GM12878 (cell line): ENCODE measurements at regions not wholly inside any gene's neighbourhood (a gene's known extent, or its start where the extent isn't known, plus 50 kb on each side); places are given as distances from the start of the nearest gene placed in this dataset.

ENCODE experiments used
- BCL3 ChIP-seq: IDR thresholded peaks from 2 replicates; pipeline ENCODE4 v1.6.1; 2011; ENCODE audit warnings: borderline replicate concordance, low read depth, mild to moderate bottlenecking, moderate library complexity, low read length; ENCODE audit not compliant: insufficient read depth, poor library complexity, severe bottlenecking
- CBX3 ChIP-seq: fragments of 200-600 bp; sonication (generic); IDR thresholded peaks from 2 replicates; pipeline ENCODE4 v1.6.1; 2016; ENCODE audit warnings: low read depth, borderline replicate concordance
- CBX5 ChIP-seq: sonication (generic); IDR thresholded peaks from 2 replicates; pipeline ENCODE4 v1.6.1; 2016; ENCODE audit warnings: low read depth, moderate library complexity, mild to moderate bottlenecking, inconsistent platforms
- CHD1 ChIP-seq: IDR thresholded peaks from 2 replicates; pipeline ENCODE4 v1.6.1; 2012; ENCODE audit warnings: low read depth, low read length, improper control_type of control experiment
- FOXM1 ChIP-seq: IDR thresholded peaks from 2 replicates; pipeline ENCODE4 v1.6.1; 2012; ENCODE audit warnings: low read depth, mild to moderate bottlenecking, inconsistent platforms, low read length, moderate library complexity
- IKZF1 ChIP-seq: fragments of 450-650 bp; conservative IDR thresholded peaks from 2 replicates; pipeline ENCODE4 v1.6.1; 2017; ENCODE audit warnings: antibody characterized with exemption, mild to moderate bottlenecking
- JUND ChIP-seq: IDR thresholded peaks from 2 replicates; pipeline ENCODE4 v1.6.1; 2012; ENCODE audit warnings: low read depth, mild to moderate bottlenecking, low read length, improper control_type of control experiment, moderate library complexity
- KLF5 ChIP-seq: fragments of 450-650 bp; IDR thresholded peaks from 2 replicates; pipeline ENCODE4 v1.6.1; 2014; ENCODE audit warnings: mild to moderate bottlenecking; ENCODE audit not compliant: partially characterized antibody
- NR2C1 ChIP-seq: fragments of 450-650 bp; IDR thresholded peaks from 2 replicates; pipeline ENCODE4 v1.6.1; 2017; ENCODE audit warnings: antibody characterized with exemption, mild to moderate bottlenecking, moderate library complexity
- RUNX3 ChIP-seq: IDR thresholded peaks from 2 replicates; pipeline ENCODE4 v1.6.1; 2012; ENCODE audit warnings: low read length, inconsistent platforms
- SMARCA5 ChIP-seq: fragments of 450-650 bp; IDR thresholded peaks from 2 replicates; pipeline ENCODE4 v1.6.1; 2017; ENCODE audit warnings: mild to moderate bottlenecking
- STAT3 ChIP-seq: IDR thresholded peaks from 2 replicates; pipeline ENCODE4 v1.6.1; 2011; ENCODE audit warnings: low read depth, low read length, improper control_type of control experiment
- TAF1 ChIP-seq: IDR thresholded peaks from 2 replicates; pipeline ENCODE4 v1.6.1; 2011; ENCODE audit warnings: mild to moderate bottlenecking, low read depth, low read length, borderline replicate concordance
- TARDBP ChIP-seq: IDR thresholded peaks from 2 replicates; pipeline ENCODE4 v1.6.1; 2016; ENCODE audit warnings: borderline replicate concordance
- TBL1XR1 ChIP-seq: IDR thresholded peaks from 2 replicates; pipeline ENCODE4 v1.6.1; 2012; ENCODE audit warnings: low read depth, low read length, improper control_type of control experiment
- USF1 ChIP-seq: IDR thresholded peaks from 2 replicates; pipeline ENCODE4 v1.6.1; 2011; ENCODE audit warnings: borderline replicate concordance, low read depth, mild to moderate bottlenecking, moderate library complexity, mixed read lengths, low read length; ENCODE audit not compliant: insufficient read depth; ENCODE audit errors: extremely low read length
- ZBTB11 ChIP-seq: fragments of 450-650 bp; formaldehyde crosslinking; IDR thresholded peaks from 2 replicates; pipeline ENCODE4 v1.5.0; 2022; ENCODE audit warnings: mild to moderate bottlenecking, missing genetic modification characterization
- ZNF217 ChIP-seq: fragments of 450-650 bp; IDR thresholded peaks from 2 replicates; pipeline ENCODE4 v1.6.1; 2017; ENCODE audit warnings: antibody characterized with exemption, mild to moderate bottlenecking
- ZNF274 ChIP-seq: IDR thresholded peaks from one replicate; pipeline ENCODE4 v1.8.0; 2011; ENCODE audit not compliant: insufficient read length, insufficient read depth
- TF ChIP-seq, protein P1 (sequence below): fragments of 450-650 bp; IDR thresholded peaks from 2 replicates; pipeline ENCODE4 v1.6.1; 2017; ENCODE audit warnings: mild to moderate bottlenecking, moderate library complexity
- TF ChIP-seq, protein P2 (sequence below): IDR thresholded peaks from 2 replicates; pipeline ENCODE4 v1.6.1; 2011; ENCODE audit warnings: mild to moderate bottlenecking, low read depth, low read length, moderate library complexity; ENCODE audit not compliant: insufficient replicate concordance

- TF ChIP-seq, protein P1, sequence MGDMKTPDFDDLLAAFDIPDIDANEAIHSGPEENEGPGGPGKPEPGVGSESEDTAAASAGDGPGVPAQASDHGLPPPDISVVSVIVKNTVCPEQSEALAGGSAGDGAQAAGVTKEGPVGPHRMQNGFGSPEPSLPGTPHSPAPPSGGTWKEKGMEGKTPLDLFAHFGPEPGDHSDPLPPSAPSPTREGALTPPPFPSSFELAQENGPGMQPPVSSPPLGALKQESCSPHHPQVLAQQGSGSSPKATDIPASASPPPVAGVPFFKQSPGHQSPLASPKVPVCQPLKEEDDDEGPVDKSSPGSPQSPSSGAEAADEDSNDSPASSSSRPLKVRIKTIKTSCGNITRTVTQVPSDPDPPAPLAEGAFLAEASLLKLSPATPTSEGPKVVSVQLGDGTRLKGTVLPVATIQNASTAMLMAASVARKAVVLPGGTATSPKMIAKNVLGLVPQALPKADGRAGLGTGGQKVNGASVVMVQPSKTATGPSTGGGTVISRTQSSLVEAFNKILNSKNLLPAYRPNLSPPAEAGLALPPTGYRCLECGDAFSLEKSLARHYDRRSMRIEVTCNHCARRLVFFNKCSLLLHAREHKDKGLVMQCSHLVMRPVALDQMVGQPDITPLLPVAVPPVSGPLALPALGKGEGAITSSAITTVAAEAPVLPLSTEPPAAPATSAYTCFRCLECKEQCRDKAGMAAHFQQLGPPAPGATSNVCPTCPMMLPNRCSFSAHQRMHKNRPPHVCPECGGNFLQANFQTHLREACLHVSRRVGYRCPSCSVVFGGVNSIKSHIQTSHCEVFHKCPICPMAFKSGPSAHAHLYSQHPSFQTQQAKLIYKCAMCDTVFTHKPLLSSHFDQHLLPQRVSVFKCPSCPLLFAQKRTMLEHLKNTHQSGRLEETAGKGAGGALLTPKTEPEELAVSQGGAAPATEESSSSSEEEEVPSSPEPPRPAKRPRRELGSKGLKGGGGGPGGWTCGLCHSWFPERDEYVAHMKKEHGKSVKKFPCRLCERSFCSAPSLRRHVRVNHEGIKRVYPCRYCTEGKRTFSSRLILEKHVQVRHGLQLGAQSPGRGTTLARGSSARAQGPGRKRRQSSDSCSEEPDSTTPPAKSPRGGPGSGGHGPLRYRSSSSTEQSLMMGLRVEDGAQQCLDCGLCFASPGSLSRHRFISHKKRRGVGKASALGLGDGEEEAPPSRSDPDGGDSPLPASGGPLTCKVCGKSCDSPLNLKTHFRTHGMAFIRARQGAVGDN = peak; percentile 96
- TF ChIP-seq ZBTB11 (CRISPR knock-in tag) = no peak
- no peak for TF ChIP-seq KLF5
- TF ChIP-seq TARDBP = no peak
- TF ChIP-seq RUNX3 = peak; percentile 84
- no peak for TF ChIP-seq CHD1
- no peak for TF ChIP-seq CBX3
- TF ChIP-seq, protein P2, sequence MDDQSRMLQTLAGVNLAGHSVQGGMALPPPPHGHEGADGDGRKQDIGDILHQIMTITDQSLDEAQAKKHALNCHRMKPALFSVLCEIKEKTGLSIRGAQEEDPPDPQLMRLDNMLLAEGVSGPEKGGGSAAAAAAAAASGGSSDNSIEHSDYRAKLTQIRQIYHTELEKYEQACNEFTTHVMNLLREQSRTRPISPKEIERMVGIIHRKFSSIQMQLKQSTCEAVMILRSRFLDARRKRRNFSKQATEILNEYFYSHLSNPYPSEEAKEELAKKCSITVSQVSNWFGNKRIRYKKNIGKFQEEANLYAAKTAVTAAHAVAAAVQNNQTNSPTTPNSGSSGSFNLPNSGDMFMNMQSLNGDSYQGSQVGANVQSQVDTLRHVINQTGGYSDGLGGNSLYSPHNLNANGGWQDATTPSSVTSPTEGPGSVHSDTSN = no peak
- TF ChIP-seq ZNF274 = no peak
- no peak for TF ChIP-seq JUND
- TF ChIP-seq STAT3 = no peak
- TF ChIP-seq USF1 = peak; percentile 91
- 0 out of 2 replicates have a peak, but pooled peaks have one; percentile 17 for TF ChIP-seq TAF1
- TF ChIP-seq SMARCA5 = no peak
- peak; percentile 57 for TF ChIP-seq BCL3
- TF ChIP-seq TBL1XR1 = peak; percentile 84; the same call in 1 of the 2 replicates
- TF ChIP-seq CBX5 = no peak
- TF ChIP-seq NR2C1 = peak; percentile 42; the same call in 1 of the 2 replicates
- peak; percentile 90 for TF ChIP-seq IKZF1
- TF ChIP-seq FOXM1 = peak; percentile 75; the same call in 1 of the 2 replicates
- peak; percentile 48; the same call in 1 of the 2 replicates for TF ChIP-seq ZNF217
Measured at GRCh38 chr1:37288900-37289299, 185.5 kb upstream of the ZC3H12A start (continued).
